Loucy (cell line): ENCODE measurements at regions not wholly inside any gene's neighbourhood (a gene's known extent, or its start where the extent isn't known, plus 50 kb on each side); places are given as distances from the start of the nearest gene placed in this dataset.

Source experiments
- H2AFZ ChIP-seq: fragments of 200-600 bp; sonication (generic); 2 replicates; pipeline ENCODE4 v1.6.0; 2016; ENCODE audit warnings: antibody characterized with exemption, mild to moderate bottlenecking, low read length, moderate library complexity
- H3F3A ChIP-seq: fragments of 200-600 bp; 2 replicates; pipeline ENCODE4 v1.6.0; 2016; ENCODE audit warnings: antibody characterized with exemption, low read depth, mild to moderate bottlenecking
- H3K27me3 ChIP-seq: fragments of 200-600 bp; sonication (generic); 2 replicates; pipeline ENCODE4 v1.6.1; 2014; ENCODE audit warnings: low read length, mild to moderate bottlenecking; ENCODE audit not compliant: insufficient read depth, poor library complexity, severe bottlenecking
- H3K36me3 ChIP-seq: fragments of 200-600 bp; sonication (generic); 2 replicates; pipeline ENCODE4 v1.6.1; 2016; ENCODE audit warnings: low read length; ENCODE audit not compliant: insufficient read depth
- H3K4me1 ChIP-seq: fragments of 200-600 bp; sonication (generic); 2 replicates; pipeline ENCODE4 v1.5.1; 2014; ENCODE audit warnings: low read length, mild to moderate bottlenecking; ENCODE audit not compliant: insufficient read depth, poor library complexity, severe bottlenecking
- H3K4me2 ChIP-seq: fragments of 200-600 bp; sonication (generic); 2 replicates; pipeline ENCODE4 v1.6.0; 2014; ENCODE audit warnings: antibody characterized with exemption, low read length, low read depth, mild to moderate bottlenecking; ENCODE audit not compliant: poor library complexity, severe bottlenecking
- H3K4me3 ChIP-seq: fragments of 200-600 bp; sonication (generic); 2 replicates; pipeline ENCODE4 v1.5.1; 2014; ENCODE audit warnings: low read length, mild to moderate bottlenecking, mixed read lengths; ENCODE audit not compliant: poor library complexity, severe bottlenecking
- H3K79me2 ChIP-seq: fragments of 200-600 bp; sonication (generic); 2 replicates; pipeline ENCODE4 v1.6.1; 2014; ENCODE audit warnings: low read length; ENCODE audit not compliant: insufficient read depth
- H3K9ac ChIP-seq: fragments of 200-600 bp; sonication (generic); 2 replicates; pipeline ENCODE4 v1.6.0; 2014; ENCODE audit warnings: mild to moderate bottlenecking, low read depth, low read length, moderate library complexity; ENCODE audit not compliant: poor library complexity, severe bottlenecking
- H3K9me2 ChIP-seq: fragments of 200-600 bp; sonication (generic); replicated peaks from 2 replicates; pipeline ENCODE4 v1.6.1; 2016; ENCODE audit warnings: low read depth, low read length, mixed read lengths
- H3K9me3 ChIP-seq: fragments of 200-600 bp; sonication (generic); 2 replicates; pipeline ENCODE4 v1.6.1; 2014; ENCODE audit warnings: mild to moderate bottlenecking, antibody characterized with exemption, low read length, low read depth; ENCODE audit not compliant: insufficient read depth
- H4K20me1 ChIP-seq: fragments of 200-600 bp; sonication (generic); 2 replicates; pipeline ENCODE4 v1.6.0; 2014; ENCODE audit warnings: antibody characterized with exemption, low read length, mild to moderate bottlenecking; ENCODE audit not compliant: insufficient read depth, poor library complexity, severe bottlenecking
- EZH2phosphoT487 ChIP-seq: fragments of 200-600 bp; IDR thresholded peaks from 2 replicates; pipeline ENCODE4 v1.6.1; 2018; ENCODE audit warnings: antibody characterized with exemption, mild to moderate bottlenecking, moderate library complexity, borderline replicate concordance
- TF ChIP-seq, protein P1 (sequence below): fragments of 200-600 bp; sonication (generic); conservative IDR thresholded peaks from 2 replicates; pipeline ENCODE4 v1.5.1; 2014; ENCODE audit warnings: mild to moderate bottlenecking, antibody characterized with exemption, low read length

DNA sequence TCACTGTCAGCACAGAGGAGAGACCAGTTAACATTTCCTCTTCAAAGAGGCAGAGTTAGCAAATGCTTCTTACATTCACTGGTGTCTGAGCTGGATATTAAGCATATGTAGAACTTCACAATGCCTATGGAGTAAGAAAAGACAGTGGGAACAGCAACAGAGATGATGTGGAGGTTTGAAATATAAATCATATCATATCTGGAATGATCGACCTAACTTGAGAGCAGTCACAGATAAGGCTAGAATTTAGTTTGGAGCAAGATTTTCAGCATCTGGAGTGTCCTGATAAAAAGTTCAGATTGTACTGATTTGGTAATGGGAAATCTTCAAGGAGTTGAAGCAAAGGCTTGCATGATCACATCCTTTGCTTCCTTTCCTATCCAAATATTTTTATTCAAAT lies 90.5 kb upstream of the ANKRD50 start:
- Histone ChIP-seq H3F3A (no peaks in the 10 kb centered on the region), H3K79me2 (no peaks in the 10 kb centered on the region), H3K36me3 (no peaks in the 10 kb centered on the region), H3K4me1 (no peaks in the 10 kb centered on the region), H3K27me3 (no peaks in the 10 kb centered on the region), H4K20me1 (no peaks in the 10 kb centered on the region), H3K4me2 (no peak overlapping the region), H3K4me3 (no peak overlapping the region), H3K9me2 (no peaks in the 10 kb centered on the region), H2AFZ (no peak overlapping the region), H3K9ac (no peak overlapping the region), H3K9me3 (no peaks in the 10 kb centered on the region)
- TF ChIP-seq EZH2phosphoT487, result no peak
- TF ChIP-seq, protein P1, sequence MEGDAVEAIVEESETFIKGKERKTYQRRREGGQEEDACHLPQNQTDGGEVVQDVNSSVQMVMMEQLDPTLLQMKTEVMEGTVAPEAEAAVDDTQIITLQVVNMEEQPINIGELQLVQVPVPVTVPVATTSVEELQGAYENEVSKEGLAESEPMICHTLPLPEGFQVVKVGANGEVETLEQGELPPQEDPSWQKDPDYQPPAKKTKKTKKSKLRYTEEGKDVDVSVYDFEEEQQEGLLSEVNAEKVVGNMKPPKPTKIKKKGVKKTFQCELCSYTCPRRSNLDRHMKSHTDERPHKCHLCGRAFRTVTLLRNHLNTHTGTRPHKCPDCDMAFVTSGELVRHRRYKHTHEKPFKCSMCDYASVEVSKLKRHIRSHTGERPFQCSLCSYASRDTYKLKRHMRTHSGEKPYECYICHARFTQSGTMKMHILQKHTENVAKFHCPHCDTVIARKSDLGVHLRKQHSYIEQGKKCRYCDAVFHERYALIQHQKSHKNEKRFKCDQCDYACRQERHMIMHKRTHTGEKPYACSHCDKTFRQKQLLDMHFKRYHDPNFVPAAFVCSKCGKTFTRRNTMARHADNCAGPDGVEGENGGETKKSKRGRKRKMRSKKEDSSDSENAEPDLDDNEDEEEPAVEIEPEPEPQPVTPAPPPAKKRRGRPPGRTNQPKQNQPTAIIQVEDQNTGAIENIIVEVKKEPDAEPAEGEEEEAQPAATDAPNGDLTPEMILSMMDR, result no peak

- Histone ChIP-seq H3K9me3 (no peaks in the 10 kb centered on the region), H3K79me2 (no peaks in the 10 kb centered on the region), H2AFZ (no peak overlapping the region), H3K4me3 (no peak overlapping the region), H3K9me2 (no peaks in the 10 kb centered on the region), H3F3A (no peaks in the 10 kb centered on the region), H3K4me1 (no peaks in the 10 kb centered on the region), H4K20me1 (no peaks in the 10 kb centered on the region), H3K27me3 (no peaks in the 10 kb centered on the region), H3K9ac (no peak overlapping the region), H3K4me2 (no peak overlapping the region), H3K36me3 (no peaks in the 10 kb centered on the region)
- TF ChIP-seq, protein P1, result no peak
- no peak for TF ChIP-seq EZH2phosphoT487
Measured at GRCh38 chr4:124797223-124797622, 84.7 kb upstream of the ANKRD50 start.

- H3K4me3 ChIP-seq, result no peak overlapping the region
- no peaks in the 10 kb centered on the region for H3K9me3 ChIP-seq
- H3K79me2 ChIP-seq, result no peaks in the 10 kb centered on the region
- H4K20me1 ChIP-seq, result no peaks in the 10 kb centered on the region
- no peaks in the 10 kb centered on the region for H3K9me2 ChIP-seq
- H3K4me1 ChIP-seq, result no peaks in the 10 kb centered on the region
- H3K27me3 ChIP-seq, result no peaks in the 10 kb centered on the region
- no peak for TF ChIP-seq EZH2phosphoT487
- TF ChIP-seq, protein P1, result no peak
- H3K9ac ChIP-seq, result no peak overlapping the region
- H3K36me3 ChIP-seq, result no peaks in the 10 kb centered on the region
- H3K4me2 ChIP-seq, result no peak overlapping the region
- H2AFZ ChIP-seq, result no peak overlapping the region
- H3F3A ChIP-seq, result no peaks in the 10 kb centered on the region
Measured at GRCh38 chr4:124790471-124790870, 77.9 kb upstream of the ANKRD50 start.
